B cell (primary cell): ENCODE measurements at regions not wholly inside any gene's neighbourhood (a gene's known extent, or its start where the extent isn't known, plus 50 kb on each side); places are given as distances from the start of the nearest gene placed in this dataset.

Experiments used
- ATAC-seq: fragments of 200-7000 bp; cut with Tn5 transposase; one replicate; pipeline ENCODE4 v1.10.0; 2021; ENCODE audit warnings: low read depth, mild to moderate bottlenecking, moderate number of reproducible peaks, moderate library complexity
- CTCF ChIA-PET: fragments of 350-600 bp; sonication (Branson Sonifier 250); formaldehyde crosslinking; loops from one replicate; lab custom pipeline; 2021; ENCODE audit warnings: antibody characterized with exemption, inconsistent platforms; lab: Charles Lee
- POLR2A ChIA-PET: fragments of 350-600 bp; sonication (Branson Sonifier 250); formaldehyde crosslinking; loops from one replicate; lab custom pipeline; 2021; ENCODE audit warnings: antibody characterized with exemption; lab: Charles Lee
- DNase-seq: peaks from one replicate; pipeline ENCODE4 v3.0.0; 2013
- H2AFZ ChIP-seq: 2 replicates; pipeline ENCODE4 v1.6.1; 2012; ENCODE audit warnings: mild to moderate bottlenecking, low read depth, low read length; ENCODE audit not compliant: insufficient read depth, poor library complexity, severe bottlenecking
- H3K27ac ChIP-seq, 2 donors: 1 replicate in 1 of 2; 2 replicates in 1 of 2; pipeline ENCODE4 v1.5.1; 2012 to 2013; ENCODE audit warnings: low read length in 2 of 2, mild to moderate bottlenecking in 2 of 2, moderate library complexity in 1 of 2
- H3K27me3 ChIP-seq, 4 experiments: fragments of 200-600 bp in 1 of 4; sonication (generic) in 1 of 4; replicated peaks in 1 of 4; 1 replicate in 2 of 4; 2 replicates in 2 of 4; pipeline versions ENCODE4 v1.6.1 to v1.7.0; 2013 to 2016; ENCODE audit warnings: low read length in 3 of 4, mild to moderate bottlenecking in 2 of 4, mixed read lengths in 1 of 4, moderate library complexity in 1 of 4; ENCODE audit not compliant: insufficient read depth in 4 of 4, control insufficient read depth in 3 of 4; ENCODE audit errors: control extremely low read depth in 1 of 4
- H3K36me3 ChIP-seq, 2 experiments: replicated peaks in 1 of 2; 1 replicate in 1 of 2; 2 replicates in 1 of 2; pipeline versions ENCODE4 v1.6.1 to v1.7.1; 2013; ENCODE audit warnings: low read length in 1 of 2; ENCODE audit not compliant: insufficient read depth in 2 of 2, control insufficient read depth in 1 of 2; ENCODE audit errors: control extremely low read depth in 1 of 2, extremely low read depth in 1 of 2
- H3K4me1 ChIP-seq, 2 donors: fragments of 200-600 bp in 1 of 2; sonication (generic) in 1 of 2; 1 replicate in 1 of 2; 2 replicates in 1 of 2; pipeline versions ENCODE4 v1.5.1 to v1.6.1; 2013 to 2017; ENCODE audit warnings: low read length in 2 of 2; ENCODE audit not compliant: control insufficient read depth in 2 of 2, insufficient read depth in 2 of 2
- H3K4me2 ChIP-seq: replicated peaks from 2 replicates; pipeline ENCODE3; 2012; ENCODE audit warnings: mild to moderate bottlenecking, low read depth, low read length; ENCODE audit not compliant: poor library complexity, severe bottlenecking
- H3K4me3 ChIP-seq, 5 experiments: fragments of 200-600 bp in 1 of 5; sonication (generic) in 1 of 5; 1 replicate in 3 of 5; 2 replicates in 2 of 5; pipeline versions ENCODE4 v1.5.1 to v1.7.0; 2011 to 2016; ENCODE audit warnings: low read length in 4 of 5, mild to moderate bottlenecking in 4 of 5, low read depth in 2 of 5, control low read depth in 1 of 5, moderate library complexity in 1 of 5; ENCODE audit not compliant: insufficient read depth in 1 of 5; ENCODE audit errors: control extremely low read depth in 1 of 5, extremely low read depth in 1 of 5
- H3K79me2 ChIP-seq: fragments of 200-600 bp; sonication (generic); one replicate; pipeline ENCODE4 v1.6.0; 2016; ENCODE audit warnings: low read length; ENCODE audit not compliant: control insufficient read depth, insufficient read depth
- H3K9ac ChIP-seq: fragments of 200-600 bp; sonication (generic); 2 replicates; pipeline ENCODE4 v1.6.1; 2017; ENCODE audit warnings: mild to moderate bottlenecking, low read length, moderate library complexity
- H3K9me3 ChIP-seq, 3 donors: one replicate each; pipeline versions ENCODE4 v1.6.1 to v1.7.1; 2013; ENCODE audit warnings: low read length in 2 of 3; ENCODE audit not compliant: control insufficient read depth in 2 of 3, insufficient read depth in 1 of 3; ENCODE audit errors: control extremely low read depth in 1 of 3
- H4K20me1 ChIP-seq: 2 replicates; pipeline ENCODE4 v1.6.0; 2012; ENCODE audit warnings: mild to moderate bottlenecking, low read length; ENCODE audit not compliant: insufficient read depth, control insufficient read depth, poor library complexity, severe bottlenecking
- H3K27ac Mint-ChIP-seq: one replicate; pipeline ENCODE4 v1.8.0; 2021; ENCODE audit warnings: mixed read lengths
- H3K27me3 Mint-ChIP-seq: one replicate; pipeline ENCODE4 v1.8.0; 2021; ENCODE audit warnings: mixed read lengths
- H3K4me1 Mint-ChIP-seq: one replicate; pipeline ENCODE4 v1.8.0; 2021; ENCODE audit warnings: mixed read lengths
- H3K4me3 Mint-ChIP-seq: one replicate; pipeline ENCODE4 v1.8.0; 2021; ENCODE audit warnings: mixed read lengths
- H3K9me3 Mint-ChIP-seq: one replicate; pipeline ENCODE4 v1.8.0; 2022; ENCODE audit warnings: mixed read lengths; ENCODE audit not compliant: insufficient read depth
- EZH2 ChIP-seq: IDR thresholded peaks from 2 replicates; pipeline ENCODE4 v1.6.1; 2012; ENCODE audit warnings: borderline replicate concordance, low read depth, mild to moderate bottlenecking, moderate library complexity, low read length; ENCODE audit not compliant: insufficient read depth, poor library complexity, severe bottlenecking
- WGBS: methylation state at CpG from one replicate; pipeline ENCODE4 v1.1.5; 2013; ENCODE audit warnings: missing lambda C conversion rate; ENCODE audit not compliant: insufficient coverage; 5-methylcytosine and 5-hydroxymethylcytosine counted together
- intact Hi-C: fragments of 100-400 bp; cut with micrococcal nuclease; formaldehyde crosslinking; loops from one replicate; pipeline ENCODE4 v1.10.0; 2022
- TF ChIP-seq, protein P1 (sequence below): fragments of 200-600 bp; IDR thresholded peaks from one replicate; pipeline ENCODE4 v1.8.0; 2022; ENCODE audit warnings: antibody characterized with exemption, mild to moderate bottlenecking

DNA sequence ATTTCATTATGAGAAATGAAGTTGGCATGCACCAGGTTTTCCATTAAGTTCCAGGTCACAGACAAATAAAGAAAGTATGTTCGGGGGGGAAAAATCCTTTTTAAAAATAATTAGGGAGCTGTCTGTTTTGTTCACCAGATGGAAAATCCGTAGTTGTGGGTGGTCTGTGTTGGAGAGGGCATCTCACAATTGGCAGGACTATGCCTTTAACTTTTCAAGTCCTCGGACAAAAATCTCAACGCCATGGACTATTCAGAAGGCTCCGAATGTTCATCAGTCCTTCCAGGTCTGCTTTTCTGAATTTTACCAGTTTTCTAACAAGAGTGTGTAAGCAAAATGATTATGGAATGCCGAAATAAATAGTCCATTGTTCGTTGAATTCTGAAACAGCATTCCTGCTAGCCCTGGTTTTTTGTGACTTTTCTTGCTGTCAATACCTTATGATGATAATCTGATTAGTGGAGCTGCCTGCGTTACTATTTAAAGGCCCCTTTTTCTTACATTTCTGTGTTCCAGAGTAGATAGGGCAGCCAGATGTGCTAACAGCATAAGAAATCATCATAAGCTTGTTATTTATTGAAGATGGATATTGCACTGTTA, 146.9 kb downstream of the TM9SF2 start:
- Mint-ChIP-seq H3K27me3 (no peaks in the 10 kb centered on the region), H3K9me3 (no peaks in the 10 kb centered on the region), H3K4me1 (peaks cover 3% of the 10 kb centered on the region), H3K4me3 (no peak overlapping the region), H3K27ac (no peak overlapping the region)
- Histone ChIP-seq H3K27ac (no peak overlapping the region), H4K20me1 (no peaks in the 10 kb centered on the region), H3K79me2 (peaks cover 7% of the 10 kb centered on the region), H2AFZ (no peak overlapping the region), H3K27me3 (no peaks in the 10 kb centered on the region), H3K9me3 (no peaks in the 10 kb centered on the region), H3K4me2 (no peak overlapping the region), H3K4me1 (no peaks in the 10 kb centered on the region), H3K9ac (no peak overlapping the region), H3K4me3 (no peak overlapping the region), H3K36me3 (no peaks in the 10 kb centered on the region)
- CTCF ChIA-PET: interaction anchor here (1.0 kb wide), 1 partner anchor 8 kb away, joined by 3 read pairs; no protein-coding TSS in a partner anchor
- WGBS: 89% methylated on average over 3 of the region's 8 CpGs
- DNase-seq (no peak), ATAC-seq (no peak)
- no peak for TF ChIP-seq EZH2
- TF ChIP-seq, protein P1, sequence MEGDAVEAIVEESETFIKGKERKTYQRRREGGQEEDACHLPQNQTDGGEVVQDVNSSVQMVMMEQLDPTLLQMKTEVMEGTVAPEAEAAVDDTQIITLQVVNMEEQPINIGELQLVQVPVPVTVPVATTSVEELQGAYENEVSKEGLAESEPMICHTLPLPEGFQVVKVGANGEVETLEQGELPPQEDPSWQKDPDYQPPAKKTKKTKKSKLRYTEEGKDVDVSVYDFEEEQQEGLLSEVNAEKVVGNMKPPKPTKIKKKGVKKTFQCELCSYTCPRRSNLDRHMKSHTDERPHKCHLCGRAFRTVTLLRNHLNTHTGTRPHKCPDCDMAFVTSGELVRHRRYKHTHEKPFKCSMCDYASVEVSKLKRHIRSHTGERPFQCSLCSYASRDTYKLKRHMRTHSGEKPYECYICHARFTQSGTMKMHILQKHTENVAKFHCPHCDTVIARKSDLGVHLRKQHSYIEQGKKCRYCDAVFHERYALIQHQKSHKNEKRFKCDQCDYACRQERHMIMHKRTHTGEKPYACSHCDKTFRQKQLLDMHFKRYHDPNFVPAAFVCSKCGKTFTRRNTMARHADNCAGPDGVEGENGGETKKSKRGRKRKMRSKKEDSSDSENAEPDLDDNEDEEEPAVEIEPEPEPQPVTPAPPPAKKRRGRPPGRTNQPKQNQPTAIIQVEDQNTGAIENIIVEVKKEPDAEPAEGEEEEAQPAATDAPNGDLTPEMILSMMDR: no peak
- POLR2A ChIA-PET: no interaction called here
- intact Hi-C loops: no loop called here

DNA sequence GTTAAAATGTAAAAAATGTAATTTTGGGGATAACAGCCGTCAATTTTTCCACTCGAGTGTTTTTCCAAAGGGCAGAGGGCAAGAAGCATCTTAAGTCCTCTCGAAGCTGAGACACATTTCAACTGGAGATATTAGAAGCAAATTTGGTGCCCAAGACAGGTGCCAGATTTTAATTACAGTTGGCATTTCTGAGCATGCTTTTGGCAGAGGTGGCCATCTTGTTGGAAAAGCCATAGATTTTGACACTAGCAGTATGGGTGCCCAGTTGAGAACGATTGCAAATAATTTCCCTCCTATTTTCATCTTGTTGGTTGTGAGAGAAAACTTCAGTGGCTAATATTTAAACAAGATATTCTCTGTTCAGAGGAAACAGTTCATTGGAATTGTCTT, 146.3 kb downstream of the TM9SF2 start:
- Histone ChIP-seq H3K27ac (no peak overlapping the region), H3K79me2 (peaks cover 12% of the 10 kb centered on the region), H3K4me3 (no peak overlapping the region), H3K4me1 (no peaks in the 10 kb centered on the region), H3K9ac (no peak overlapping the region), H4K20me1 (no peaks in the 10 kb centered on the region), H2AFZ (no peak overlapping the region), H3K4me2 (no peak overlapping the region), H3K9me3 (no peaks in the 10 kb centered on the region), H3K27me3 (no peaks in the 10 kb centered on the region), H3K36me3 (no peaks in the 10 kb centered on the region)
- intact Hi-C loops: no loop called here
- Mint-ChIP-seq H3K27me3 (no peaks in the 10 kb centered on the region), H3K4me3 (no peak overlapping the region), H3K27ac (no peak overlapping the region), H3K9me3 (no peaks in the 10 kb centered on the region), H3K4me1 (peaks cover 4% of the 10 kb centered on the region)
- WGBS: 94% methylated on average over 3 of the region's 4 CpGs
- ChIA-PET CTCF (interaction anchor here (1.0 kb wide), 1 partner anchor 9 kb away, joined by 3 read pairs; no protein-coding TSS in a partner anchor), POLR2A (no interaction called here)
- no peak for DNase-seq
- TF ChIP-seq, protein P1: no peak
- no peak for TF ChIP-seq EZH2
- no peak for ATAC-seq
